ENCODE measurements at regions not wholly inside any gene's neighbourhood (a gene's known extent, or its start where the extent isn't known, plus 50 kb on each side); places are given as distances from the start of the nearest gene placed in this dataset.

GRCh38 chr6:43962458-43962857, 164.8 kb downstream of the MRPL14 start:
- TF ChIP-seq, protein P1, sequence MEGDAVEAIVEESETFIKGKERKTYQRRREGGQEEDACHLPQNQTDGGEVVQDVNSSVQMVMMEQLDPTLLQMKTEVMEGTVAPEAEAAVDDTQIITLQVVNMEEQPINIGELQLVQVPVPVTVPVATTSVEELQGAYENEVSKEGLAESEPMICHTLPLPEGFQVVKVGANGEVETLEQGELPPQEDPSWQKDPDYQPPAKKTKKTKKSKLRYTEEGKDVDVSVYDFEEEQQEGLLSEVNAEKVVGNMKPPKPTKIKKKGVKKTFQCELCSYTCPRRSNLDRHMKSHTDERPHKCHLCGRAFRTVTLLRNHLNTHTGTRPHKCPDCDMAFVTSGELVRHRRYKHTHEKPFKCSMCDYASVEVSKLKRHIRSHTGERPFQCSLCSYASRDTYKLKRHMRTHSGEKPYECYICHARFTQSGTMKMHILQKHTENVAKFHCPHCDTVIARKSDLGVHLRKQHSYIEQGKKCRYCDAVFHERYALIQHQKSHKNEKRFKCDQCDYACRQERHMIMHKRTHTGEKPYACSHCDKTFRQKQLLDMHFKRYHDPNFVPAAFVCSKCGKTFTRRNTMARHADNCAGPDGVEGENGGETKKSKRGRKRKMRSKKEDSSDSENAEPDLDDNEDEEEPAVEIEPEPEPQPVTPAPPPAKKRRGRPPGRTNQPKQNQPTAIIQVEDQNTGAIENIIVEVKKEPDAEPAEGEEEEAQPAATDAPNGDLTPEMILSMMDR (IDR thresholded peaks at IDR 0.05): no peak
- no peak for TF ChIP-seq POLR2A (IDR thresholded peaks at IDR 0.05)
- TF ChIP-seq POLR2AphosphoS5 (IDR thresholded peaks at IDR 0.05): no peak

Measured in breast epithelium (tissue), 3 donors.